ENCODE measurements at regions not wholly inside any gene's neighbourhood (a gene's known extent, or its start where the extent isn't known, plus 50 kb on each side); places are given as distances from the start of the nearest gene placed in this dataset.

DNA sequence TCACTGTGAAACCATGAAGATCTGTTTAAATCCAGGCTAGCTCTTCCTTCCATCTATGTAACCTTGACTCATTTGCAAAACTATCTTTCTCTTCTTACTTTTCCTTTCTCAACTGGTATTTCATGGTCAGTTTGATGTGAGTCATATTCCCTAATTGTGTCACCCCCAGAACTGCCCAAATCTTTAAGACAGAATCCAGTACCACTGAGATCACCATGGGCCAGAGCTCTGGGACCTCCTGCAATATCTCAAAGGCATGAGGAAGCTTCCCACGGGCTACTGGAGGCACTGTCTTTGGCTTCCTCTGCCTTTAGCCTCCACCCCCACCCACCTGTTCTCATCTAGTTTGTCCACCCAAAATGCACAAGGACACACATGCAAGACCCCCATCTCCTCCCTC is 274.4 kb upstream of the FMN2 start:
- ChIA-PET CTCF (interaction anchor here (1.2 kb wide), 1 partner anchor 13 kb away, joined by 4 read pairs; no protein-coding TSS in a partner anchor), POLR2A (no interaction called here)
- no peak overlapping the region for H3K4me3 ChIP-seq (ENCODE audit: low read depth, low read length)
- no peak for TF ChIP-seq CTCF (IDR thresholded peaks at IDR 0.05; ENCODE audit: insufficient read depth, low read length, missing control alignments)
- no peak for DNase-seq (ENCODE audit: low read depth, low spot score)

DNA sequence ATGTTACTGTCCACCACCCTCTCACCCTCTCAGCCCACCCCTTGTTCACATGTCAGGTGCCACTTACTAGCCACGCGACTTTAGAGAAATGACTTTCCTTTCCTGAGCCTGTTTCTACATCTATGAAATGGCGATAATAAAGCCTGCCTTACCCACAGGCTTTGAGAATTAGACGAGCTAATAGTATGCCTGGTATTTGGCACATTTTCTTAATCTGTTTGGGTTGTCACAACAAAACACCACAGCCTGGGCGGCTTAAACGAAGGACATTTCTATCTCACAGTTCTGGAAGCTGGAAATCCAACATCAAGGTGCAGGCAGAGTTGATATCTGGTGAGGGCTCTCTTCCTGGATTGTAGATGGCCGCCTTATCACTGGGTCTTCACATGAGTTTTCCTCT is 273.9 kb upstream of the FMN2 start:
- TF ChIP-seq CTCF (IDR thresholded peaks at IDR 0.05; ENCODE audit: insufficient read depth, low read length, missing control alignments) = no peak
- ChIA-PET CTCF (interaction anchor here (1.2 kb wide), 1 partner anchor 14 kb away, joined by 4 read pairs; no protein-coding TSS in a partner anchor), POLR2A (no interaction called here)

DNA sequence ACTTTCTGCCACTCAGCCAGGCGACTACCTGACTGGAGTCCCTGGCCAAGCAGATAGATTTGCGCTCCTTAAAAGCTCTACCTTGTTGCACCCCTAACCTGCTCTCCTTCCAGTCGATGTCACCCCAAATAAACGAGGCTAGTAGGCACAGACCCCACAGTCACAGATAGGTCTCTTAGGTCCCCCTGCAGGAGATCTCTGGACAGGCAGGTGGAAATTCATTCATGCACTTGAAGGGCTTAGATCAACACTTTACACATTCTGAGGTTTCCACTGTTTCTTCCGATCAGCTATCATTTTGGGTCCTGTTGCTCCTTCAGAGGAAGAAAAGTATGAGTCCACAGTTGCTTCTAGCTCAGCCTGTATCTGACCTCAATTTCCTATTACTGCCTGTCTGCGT is 272.6 kb upstream of the FMN2 start:
- DNase-seq (ENCODE audit: low read depth, low spot score) = no peak
- no peak overlapping the region for H3K4me3 ChIP-seq (ENCODE audit: low read depth, low read length)
- CTCF ChIA-PET = no interaction called here
- no peak for TF ChIP-seq CTCF (IDR thresholded peaks at IDR 0.05; ENCODE audit: insufficient read depth, low read length, missing control alignments)
- POLR2A ChIA-PET = no interaction called here

More for the DNA sequence above, 273.9 kb upstream of the FMN2 start:
- DNase-seq (ENCODE audit: low read depth, low spot score) = no peak
- no peak overlapping the region for H3K4me3 ChIP-seq (ENCODE audit: low read depth, low read length)

GRCh38 chr1:239819756-239820250 is 271.9 kb upstream of the FMN2 start:
- no peak for TF ChIP-seq CTCF (IDR thresholded peaks at IDR 0.05; ENCODE audit: insufficient read depth, low read length, missing control alignments)
- no peak overlapping the region for H3K4me3 ChIP-seq (ENCODE audit: low read depth, low read length)
- CTCF ChIA-PET = no interaction called here
- no peak for DNase-seq (ENCODE audit: low read depth, low spot score)
- POLR2A ChIA-PET = no interaction called here

- CTCF ChIA-PET = no interaction called here
- no peak for DNase-seq (ENCODE audit: low read depth, low spot score)
- POLR2A ChIA-PET = no interaction called here
- no peak for TF ChIP-seq CTCF (IDR thresholded peaks at IDR 0.05; ENCODE audit: insufficient read depth, low read length, missing control alignments)
- H3K4me3 ChIP-seq (ENCODE audit: low read depth, low read length) = no peak overlapping the region
Measured at GRCh38 chr1:239823852-239824251, 267.8 kb upstream of the FMN2 start.

DNA sequence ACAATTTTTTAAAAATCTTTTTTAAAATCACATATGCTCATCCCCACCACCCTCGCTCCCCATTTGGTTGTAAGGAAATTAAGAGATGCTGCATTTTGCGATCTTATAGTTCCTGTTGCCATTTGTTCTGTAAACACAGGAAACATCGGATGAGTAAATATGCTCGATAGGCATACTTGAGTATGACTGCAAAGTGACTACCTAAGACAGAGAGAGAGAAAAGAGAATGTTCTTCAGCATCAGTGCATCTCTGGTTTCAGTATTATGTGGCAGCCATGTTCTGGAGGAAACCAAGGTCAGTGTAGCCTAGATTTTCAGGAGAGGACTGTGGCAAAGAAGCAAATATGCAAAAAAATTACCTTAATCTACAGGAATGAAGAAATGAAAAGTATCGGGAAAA is 265.5 kb upstream of the FMN2 start:
- no peak for TF ChIP-seq CTCF (IDR thresholded peaks at IDR 0.05; ENCODE audit: insufficient read depth, low read length, missing control alignments)
- CTCF ChIA-PET = no interaction called here
- no peak for DNase-seq (ENCODE audit: low read depth, low spot score)
- POLR2A ChIA-PET = no interaction called here
- no peak overlapping the region for H3K4me3 ChIP-seq (ENCODE audit: low read depth, low read length)
